HG03175 (cell line): ENCODE measurements at regions not wholly inside any gene's neighbourhood (a gene's known extent, or its start where the extent isn't known, plus 50 kb on each side); places are given as distances from the start of the nearest gene placed in this dataset.
"Not testable (repeated sequence)": the region's sequence is repeated elsewhere in the genome, so short reads cannot be mapped to it uniquely, and the experiment has no call there.

Source experiments
- ATAC-seq: cut with Tn5 transposase; IDR thresholded peaks from one replicate; pipeline ENCODE4 v1.9.1; 2021; ENCODE audit warnings: mild to moderate bottlenecking, moderate library complexity; ENCODE audit not compliant: unreplicated experiment

DNA sequence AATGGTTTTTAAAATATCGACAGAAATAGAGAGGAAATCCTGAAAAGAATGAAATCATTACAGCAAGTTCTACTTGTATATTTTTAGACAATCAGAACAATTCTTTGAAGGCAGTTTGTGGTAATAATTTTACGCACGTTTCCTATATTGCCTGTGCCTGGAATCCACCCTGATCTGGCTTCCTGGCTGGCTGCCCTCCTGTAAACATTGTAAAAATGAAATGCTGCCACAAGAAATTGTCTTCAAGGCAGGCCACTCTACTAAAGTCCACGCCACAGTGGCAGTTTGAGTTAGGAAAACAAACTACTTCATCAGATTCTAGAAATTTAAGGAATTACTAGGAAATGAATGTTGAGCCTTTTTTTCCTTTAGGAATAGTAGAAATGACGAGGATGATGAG lies 454.5 kb upstream of the NR5A2 start:
- ATAC-seq: no peak

DNA sequence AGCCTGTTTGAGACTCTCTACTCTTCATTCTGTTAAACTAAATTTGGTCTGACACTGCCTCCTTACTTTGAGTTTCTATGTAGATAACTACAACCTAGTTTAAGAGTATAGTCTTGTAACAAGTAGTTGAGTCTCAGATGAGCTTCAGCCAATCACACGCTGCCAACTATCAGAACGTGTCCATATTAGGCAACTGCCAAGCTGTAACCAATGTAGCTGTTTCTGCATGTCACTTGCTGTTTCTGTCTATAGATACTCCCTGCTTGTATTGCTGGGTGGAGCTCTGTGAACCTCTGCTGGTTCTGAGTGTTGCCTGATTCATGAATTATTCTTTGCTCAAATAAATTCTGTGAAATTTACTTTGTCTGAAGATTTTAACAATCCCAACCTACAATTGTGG lies 452.6 kb upstream of the NR5A2 start:
- no peak for ATAC-seq

DNA sequence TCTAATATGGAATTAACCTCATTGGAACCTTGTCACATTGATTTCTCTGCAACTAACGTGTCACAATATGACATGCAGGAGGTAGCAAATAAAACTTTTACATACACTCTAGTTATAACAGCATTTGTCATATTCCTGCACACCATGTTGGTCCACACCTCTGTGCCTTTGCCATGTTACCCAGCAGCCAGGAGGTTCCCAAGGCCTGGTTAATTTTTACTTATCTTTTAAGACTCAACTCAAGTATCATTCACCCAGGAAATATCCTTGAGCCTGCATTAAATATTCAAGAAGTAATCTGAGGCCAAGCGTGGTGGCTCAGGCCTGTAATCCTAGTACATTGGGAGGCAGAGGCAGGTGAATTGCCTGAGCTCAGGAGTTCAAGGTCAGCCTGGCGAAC lies 447.2 kb upstream of the NR5A2 start:
- no peak for ATAC-seq

DNA sequence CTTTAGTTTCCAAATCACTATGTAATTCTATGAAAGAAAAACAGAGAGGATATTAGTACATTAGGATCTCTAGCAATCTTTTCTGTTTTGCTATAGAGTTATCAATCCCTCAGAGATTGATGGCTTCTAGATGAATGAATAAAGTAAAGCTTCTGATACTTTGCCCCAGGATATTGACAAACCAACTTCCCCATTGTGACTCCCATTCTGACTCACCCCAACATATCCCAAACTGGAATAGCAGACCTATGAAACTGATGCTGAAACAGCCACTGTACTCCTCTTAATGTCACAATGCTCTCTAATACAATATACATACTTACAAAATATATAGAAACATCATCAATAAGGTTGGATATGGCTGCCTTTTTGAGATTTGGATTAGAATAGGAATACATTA lies 442.1 kb upstream of the NR5A2 start:
- no peak for ATAC-seq

DNA sequence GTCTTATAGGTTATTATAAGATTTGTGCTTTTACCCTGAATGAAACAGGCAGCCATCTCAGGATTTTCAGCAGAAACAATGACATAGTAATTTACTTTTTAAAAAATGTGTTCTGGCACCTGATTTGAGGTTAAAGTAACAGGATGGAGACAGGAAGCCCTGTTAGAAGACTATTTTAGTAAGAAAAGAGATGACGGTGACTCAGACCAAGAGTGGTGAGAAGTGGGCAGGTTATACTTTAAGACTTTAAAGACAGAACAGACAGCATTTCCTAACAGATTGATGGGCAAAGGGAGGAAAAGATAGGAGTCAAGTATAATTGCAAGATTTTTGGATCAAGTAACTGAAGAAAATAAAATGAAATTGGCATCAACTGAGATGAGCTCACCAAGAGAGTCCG lies 436.8 kb upstream of the NR5A2 start:
- peak; percentile 93 for ATAC-seq

DNA sequence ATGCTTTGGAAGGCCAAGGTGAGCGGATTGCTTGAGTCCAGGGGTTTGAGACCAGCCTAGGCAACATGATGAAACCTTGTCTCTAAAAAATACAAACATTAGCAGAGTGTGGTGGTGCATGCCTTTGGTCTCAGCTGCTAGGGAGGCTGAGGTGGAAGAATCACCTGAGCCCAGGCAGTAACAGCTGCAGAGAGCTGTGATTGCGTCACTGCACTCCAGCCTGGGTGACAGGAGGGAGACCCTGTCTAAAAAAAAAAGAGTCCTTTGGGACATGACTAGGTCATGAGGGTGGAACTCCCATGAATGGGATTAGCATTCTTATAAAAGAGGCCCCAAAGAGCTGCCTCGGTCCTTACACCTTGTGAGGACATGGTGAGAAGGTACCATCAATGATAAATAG lies 436.0 kb upstream of the NR5A2 start:
- ATAC-seq: no peak

DNA sequence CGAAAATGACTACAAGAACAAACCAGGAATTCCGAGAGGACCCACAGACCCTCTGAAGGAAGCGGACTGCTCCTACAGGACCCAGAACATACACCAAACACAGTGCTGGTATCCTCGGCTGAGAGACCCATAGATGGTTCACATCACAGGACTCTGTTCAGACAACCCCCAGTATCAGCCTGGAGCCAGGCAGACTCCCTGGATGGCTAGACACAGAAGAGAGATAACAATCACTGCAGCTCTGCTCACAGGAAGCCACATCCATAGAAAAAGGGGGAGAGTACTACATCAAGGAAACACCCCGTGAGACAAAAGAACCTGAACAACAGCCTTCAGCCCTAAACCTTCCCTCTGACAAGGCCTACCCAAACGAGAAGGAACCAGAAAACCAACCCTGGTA lies 434.0 kb upstream of the NR5A2 start:
- ATAC-seq: no peak

DNA sequence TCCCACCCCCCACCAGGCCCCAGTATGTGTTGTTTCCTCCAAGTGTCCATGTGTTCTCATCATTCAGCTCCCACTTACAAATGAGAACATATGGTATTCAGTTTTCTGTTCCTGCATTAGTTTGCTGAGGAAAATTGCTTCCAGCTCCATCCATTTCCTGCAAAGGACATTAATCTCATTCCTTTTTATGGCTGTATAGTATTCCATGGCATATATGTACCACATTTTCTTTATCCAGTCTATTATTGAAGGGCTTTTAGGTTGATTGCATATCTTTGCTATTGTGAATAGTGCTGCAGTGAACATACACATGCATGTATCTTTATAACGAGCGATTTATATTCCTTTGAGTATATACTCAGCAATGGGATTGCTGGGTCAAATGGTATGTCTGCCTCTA lies 431.1 kb upstream of the NR5A2 start:
- ATAC-seq: not testable (repeated sequence)

DNA sequence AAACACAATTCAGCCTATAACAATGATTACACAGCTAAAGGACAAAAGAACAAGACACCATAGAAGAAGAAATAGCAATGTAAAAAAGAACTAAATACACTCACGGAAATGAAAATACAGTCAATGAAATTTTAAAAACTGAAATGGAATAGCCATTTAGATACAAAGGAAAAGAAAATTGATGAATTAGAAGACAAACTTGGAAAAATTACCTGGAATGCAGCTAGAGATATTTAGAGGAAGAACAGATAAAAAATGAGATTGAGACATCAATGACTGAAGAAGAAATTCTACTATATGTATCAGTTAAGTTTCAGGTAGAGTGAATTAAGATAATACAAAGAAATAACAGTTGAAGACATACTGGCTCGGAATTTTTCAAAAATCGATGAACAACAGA lies 430.4 kb upstream of the NR5A2 start:
- no peak for ATAC-seq

DNA sequence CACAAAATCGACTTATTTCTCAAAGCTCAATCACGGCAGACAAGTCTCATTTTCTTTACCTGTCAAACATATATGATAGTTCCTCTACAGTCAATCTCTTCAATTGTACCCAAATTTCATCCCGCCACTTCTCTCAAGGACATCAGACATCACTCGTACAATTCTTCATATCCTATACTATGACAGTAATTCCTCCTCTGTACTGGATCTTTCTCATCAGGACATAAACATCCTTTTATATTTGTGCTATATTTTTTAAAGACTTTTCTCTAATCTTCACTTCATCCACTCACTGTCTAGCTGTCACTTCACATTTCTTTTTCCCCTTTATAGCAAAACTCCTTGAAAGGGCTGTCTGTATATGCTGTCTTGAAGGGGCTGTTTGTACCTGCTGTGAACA lies 419.1 kb upstream of the NR5A2 start:
- no peak for ATAC-seq

DNA sequence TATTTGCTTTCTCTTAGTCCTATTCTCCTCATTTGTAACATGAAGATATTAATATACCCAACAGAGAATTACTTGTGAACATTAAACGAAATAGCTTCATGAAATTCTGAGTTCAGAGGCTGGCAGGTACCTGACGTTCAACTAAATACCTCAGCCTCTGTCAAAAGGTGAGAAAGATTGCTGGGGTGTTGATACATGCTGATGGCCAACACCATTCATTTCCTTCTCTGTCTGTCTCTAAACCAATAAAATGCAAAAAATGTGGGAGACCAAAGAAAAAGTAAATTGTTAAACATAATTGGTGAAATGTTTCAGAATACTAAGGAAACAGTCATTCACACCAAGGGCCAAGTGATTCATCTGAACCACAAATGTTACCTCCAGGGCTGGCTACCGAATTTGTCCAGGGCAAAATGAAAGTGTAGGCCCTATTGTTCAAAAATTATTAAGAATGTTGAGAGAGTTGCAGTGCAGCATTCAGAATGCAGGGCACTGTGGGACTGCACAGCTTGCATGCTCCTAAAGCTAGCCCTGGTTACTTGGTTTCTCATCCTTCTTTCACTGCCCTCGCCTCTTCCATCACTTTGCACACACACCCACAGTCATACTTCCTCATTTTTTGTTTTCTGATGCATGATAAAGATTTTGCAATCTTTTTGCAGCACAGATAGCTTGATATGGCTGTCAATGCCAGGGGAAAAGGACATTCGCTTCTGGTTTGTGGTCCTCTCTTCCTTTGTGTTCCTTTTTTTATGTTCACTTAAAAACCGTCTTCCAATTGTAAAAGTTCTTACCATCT lies 414.3 kb upstream of the NR5A2 start:
- ATAC-seq: no peak

DNA sequence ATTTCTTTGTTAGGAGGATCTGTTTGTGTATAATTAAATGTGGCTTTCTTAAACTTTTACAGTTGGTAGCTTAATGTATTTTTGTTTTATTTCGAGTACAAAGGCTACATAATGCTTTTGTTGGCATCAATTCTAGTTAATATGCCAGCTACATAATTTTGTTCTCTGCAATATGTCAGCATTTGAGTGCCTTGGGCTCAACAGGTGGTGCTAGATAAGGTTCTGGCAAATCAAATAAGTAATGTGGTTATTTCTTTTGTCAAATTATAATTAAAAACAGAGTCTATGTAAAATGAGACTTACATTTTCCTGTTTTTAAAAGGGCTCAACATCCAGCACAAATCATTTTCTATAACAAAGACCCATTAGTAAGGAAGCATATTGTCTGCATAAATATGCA lies 410.6 kb upstream of the NR5A2 start:
- no peak for ATAC-seq

DNA sequence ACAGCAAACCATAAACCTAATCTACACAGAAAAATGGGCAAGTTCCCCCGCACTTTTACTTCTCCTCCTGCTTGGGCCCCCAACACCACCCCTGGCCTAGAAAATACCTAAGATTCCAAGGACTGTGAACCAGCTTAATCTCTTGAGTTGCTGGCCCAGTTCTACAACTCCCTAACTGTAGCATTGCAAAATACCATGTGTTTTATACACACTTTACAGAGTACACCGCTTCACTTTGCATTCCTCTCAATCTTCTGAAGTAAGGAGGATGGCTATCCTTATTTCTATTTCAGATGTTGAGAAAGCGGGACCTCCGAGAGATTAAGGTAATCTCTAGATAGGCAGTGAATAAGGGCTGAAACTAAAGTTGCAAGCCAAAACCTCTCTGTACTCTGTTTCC lies 408.3 kb upstream of the NR5A2 start:
- no peak for ATAC-seq

DNA sequence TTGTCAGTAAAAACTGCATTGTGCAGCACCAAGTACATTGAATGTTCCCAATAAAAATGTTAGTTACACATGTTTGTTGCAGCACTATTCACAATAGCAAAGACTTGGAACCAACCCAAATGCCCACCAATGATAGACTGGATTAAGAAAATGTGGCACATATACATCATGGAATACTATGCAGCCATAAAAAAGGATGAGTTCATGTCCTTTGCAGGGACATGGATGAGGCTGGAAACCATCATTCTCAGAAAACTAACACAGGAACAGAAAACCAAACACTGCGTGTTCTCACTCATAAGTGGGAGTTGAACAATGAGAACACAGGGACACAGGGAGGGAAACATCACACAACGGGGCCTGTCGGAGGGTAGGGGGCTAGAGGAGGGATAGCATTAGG lies 401.3 kb upstream of the NR5A2 start:
- ATAC-seq: not testable (repeated sequence)

DNA sequence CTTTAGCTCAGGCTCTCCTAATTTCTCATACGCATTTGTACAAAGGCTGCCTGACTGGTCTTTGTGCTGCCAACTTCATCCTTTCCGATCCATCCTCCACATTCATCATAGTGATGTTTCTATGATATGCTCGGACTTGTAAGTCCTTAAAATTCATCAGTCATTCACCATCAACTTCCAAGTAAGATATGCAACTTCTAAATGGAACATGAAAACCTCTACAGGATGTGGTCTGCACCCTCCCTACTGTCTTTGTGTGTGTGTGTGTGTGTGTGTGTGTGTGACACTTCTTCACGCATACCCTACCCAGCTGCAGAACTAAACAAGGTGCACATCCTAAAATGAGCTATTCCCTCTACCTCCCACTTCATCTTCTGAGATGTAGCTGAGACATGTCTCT lies 397.9 kb upstream of the NR5A2 start:
- ATAC-seq: no peak

DNA sequence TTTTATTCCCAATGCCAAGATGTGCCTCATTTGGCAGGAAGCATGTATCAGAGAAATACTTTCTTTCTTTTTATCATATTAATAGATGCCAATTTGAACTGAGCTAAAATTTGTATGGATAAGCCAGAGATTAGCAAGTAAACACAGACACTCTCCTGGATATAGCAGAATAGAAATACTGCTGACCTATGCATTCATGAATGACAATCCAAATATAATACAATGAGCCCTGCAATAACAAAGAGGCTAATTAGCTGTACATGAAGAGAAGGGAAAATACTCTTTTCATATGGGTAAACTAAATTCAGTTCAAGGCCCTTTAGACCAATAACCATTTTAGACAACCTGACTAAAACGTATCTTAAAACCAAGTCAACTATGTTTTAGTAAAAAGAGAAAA lies 388.1 kb upstream of the NR5A2 start:
- no peak for ATAC-seq

DNA sequence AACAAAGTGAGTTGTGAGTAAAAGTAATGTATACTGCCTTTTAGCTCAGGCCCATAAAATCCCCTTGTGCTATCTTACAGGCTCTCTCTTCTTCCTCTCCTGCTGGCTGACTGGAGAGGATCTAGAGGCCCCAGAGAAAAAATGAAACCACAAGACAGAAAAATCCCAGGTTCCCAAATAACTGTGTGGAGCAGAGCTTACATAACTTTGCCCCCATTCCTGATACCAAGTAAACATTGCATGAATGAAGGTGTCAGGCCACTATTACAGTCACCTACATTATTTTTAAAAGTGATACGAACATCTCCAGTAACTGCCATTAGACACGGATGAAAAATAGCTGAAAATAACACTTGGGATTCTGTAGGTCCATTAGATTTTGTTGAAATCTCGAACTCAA lies 386.0 kb upstream of the NR5A2 start:
- ATAC-seq: no peak

DNA sequence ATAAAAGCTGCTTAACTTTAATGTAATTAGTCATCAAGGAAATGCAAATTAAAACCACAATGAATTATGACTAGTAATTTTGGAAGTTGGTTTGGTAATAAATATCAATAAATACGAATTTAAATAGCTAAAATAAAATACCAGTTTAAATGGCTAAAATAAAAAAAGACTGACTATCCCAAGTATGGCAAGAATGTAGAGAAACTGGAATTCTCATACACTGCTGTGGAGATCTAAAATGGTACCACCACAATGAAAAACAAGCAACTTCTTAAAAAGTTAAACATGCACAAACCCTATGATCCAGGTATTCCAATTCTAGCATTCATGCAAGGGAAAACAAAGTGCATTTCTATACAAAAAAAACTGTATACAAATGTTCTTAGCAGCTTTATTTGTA lies 382.6 kb upstream of the NR5A2 start:
- no peak for ATAC-seq

DNA sequence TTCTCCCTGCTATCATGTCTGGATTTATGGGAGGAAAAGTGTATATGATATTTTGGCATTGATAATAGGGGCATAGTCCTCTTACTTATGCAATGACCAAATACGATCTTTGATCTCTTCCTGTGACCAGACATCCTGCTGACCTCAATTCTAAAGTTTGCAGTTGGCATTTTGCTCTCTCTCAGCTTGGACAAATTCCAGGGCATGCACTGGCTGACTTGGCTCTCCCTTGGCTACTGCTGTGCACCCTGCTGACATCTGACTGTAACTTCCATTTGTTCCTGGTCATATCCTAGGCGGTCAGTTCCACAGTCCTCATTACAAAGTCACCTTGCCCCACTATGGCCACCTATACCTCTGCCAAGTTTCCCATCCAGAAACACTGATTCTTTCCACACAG lies 380.7 kb upstream of the NR5A2 start:
- ATAC-seq: no peak

DNA sequence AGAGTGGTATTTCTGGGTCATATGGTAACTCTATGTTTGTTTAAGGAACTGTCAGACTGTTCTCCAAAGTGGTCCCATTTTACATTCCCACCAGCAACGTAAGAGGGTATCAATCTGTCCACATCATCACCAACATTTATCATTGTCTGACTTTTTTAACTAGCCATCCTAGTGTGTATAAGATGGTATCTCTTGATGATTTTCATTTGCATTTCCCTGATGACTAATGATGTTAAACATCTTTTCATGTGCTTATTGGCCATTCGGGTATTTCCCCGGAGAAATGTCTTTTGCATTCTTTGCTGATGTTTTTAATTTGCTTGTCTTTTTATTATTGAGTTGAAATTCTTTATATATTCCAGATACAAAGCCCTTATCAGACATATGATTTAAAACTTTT lies 370.1 kb upstream of the NR5A2 start:
- no peak for ATAC-seq

DNA sequence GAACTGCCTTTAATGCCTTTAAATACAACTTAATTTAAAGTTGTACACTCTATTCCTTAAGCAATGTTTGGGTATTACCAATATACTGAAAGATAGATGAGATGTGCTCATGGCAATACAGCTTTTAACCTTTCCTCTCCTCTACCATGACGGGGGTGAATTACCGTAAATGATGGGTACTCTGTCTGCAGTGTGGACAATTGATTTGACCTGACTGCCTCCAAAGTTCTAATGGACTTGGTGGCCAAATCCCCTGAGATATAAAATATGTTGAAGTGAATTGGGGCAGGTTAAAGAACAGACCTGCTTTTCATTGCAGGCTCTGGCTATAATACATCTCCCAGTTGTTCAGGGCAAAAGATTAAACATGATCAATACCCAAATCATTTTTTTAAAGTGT lies 367.4 kb upstream of the NR5A2 start:
- ATAC-seq: no peak

DNA sequence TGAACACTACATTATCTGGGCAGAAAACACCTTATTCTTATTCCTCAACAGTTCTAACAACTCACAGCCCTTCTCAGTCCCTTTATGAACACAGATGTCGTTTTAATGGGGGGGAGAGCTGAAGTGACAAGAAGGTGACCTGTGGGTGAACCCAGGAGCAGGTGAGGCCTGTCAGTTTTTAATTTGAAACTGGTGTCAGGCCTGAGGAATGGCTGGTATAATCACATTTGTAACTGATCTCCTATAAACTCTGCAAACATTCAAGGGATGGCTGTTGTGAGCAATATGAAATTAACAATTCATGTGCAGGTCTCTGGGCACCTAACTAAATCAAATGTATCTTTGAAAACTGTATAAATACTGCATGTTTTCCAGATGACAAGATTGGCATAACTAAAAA lies 362.1 kb upstream of the NR5A2 start:
- no peak for ATAC-seq

DNA sequence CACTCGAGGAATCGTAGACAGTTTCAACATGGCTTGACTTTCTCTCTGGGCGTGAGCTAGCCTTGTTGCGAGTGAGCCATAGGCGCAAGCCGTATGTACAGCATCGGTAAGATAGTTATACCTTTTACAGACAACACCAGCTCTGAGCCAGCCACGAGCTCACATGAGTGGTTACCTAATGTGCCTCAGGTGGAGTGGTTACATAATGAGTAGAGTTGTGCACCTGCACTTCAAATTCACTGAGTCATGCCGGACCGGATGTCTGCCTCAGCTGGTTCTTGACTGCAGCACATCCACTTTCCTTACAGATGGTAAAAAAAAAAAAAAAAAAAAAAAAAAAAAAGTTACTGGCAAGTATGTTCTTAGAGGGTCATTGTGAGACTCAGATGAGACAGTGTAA lies 360.4 kb upstream of the NR5A2 start:
- no peak for ATAC-seq
